Right atrium auricular region (tissue), 2 donors: ENCODE measurements at regions not wholly inside any gene's neighbourhood (a gene's known extent, or its start where the extent isn't known, plus 50 kb on each side); places are given as distances from the start of the nearest gene placed in this dataset.
"Not testable (repeated sequence)": the region's sequence is repeated elsewhere in the genome, so short reads cannot be mapped to it uniquely, and the experiment has no call there.

Experiments used
- DNase-seq: peaks from one replicate; pipeline ENCODE4 v3.0.0-alpha.2; 2019; ENCODE audit warnings: low spot score
- H3K27ac ChIP-seq, 2 donors: fragments of 200-600 bp; sonication (generic); 1 replicate in 1 of 2; 2 replicates in 1 of 2; pipeline ENCODE4 v1.5.1; 2016 to 2019
- H3K27me3 ChIP-seq, 2 donors: fragments of 200-600 bp; sonication (generic); one replicate each; pipeline versions ENCODE4 v1.5.1 to v1.6.0; 2017 to 2019
- H3K36me3 ChIP-seq: fragments of 200-600 bp; sonication (generic); one replicate; pipeline ENCODE4 v1.5.1; 2016
- H3K4me1 ChIP-seq, 2 donors: fragments of 200-600 bp; sonication (generic); one replicate each; pipeline versions ENCODE4 v1.5.1 to v1.6.0; 2017 to 2019
- H3K4me3 ChIP-seq, 2 donors: fragments of 200-600 bp; sonication (generic); 1 replicate in 1 of 2; 2 replicates in 1 of 2; pipeline ENCODE4 v1.5.1; 2017 to 2019; ENCODE audit warnings: mild to moderate bottlenecking in 1 of 2, moderate library complexity in 1 of 2
- H3K9me3 ChIP-seq, 2 donors: fragments of 200-600 bp; sonication (generic); one replicate each; pipeline ENCODE4 v1.5.1; 2019
- CTCF ChIP-seq, 2 donors: fragments of 200-600 bp; sonication (generic); IDR thresholded peaks; one replicate each; pipeline ENCODE4 v1.5.1; 2019; ENCODE audit warnings: antibody characterized with exemption in 2 of 2

- H3K27ac ChIP-seq, result no peak overlapping the region
- peaks cover 0 to 10% of the 10 kb centered on the region in 2 donors for H3K9me3 ChIP-seq
- H3K4me1 ChIP-seq, result no peaks in the 10 kb centered on the region
- no peak for TF ChIP-seq CTCF (IDR thresholded peaks at IDR 0.05)
- no peak for DNase-seq
- H3K36me3 ChIP-seq, result no peaks in the 10 kb centered on the region
- H3K27me3 ChIP-seq, result no peaks in the 10 kb centered on the region
- H3K4me3 ChIP-seq, result no peak overlapping the region
Observed at GRCh38 chr12:102681747-102682146, 201.4 kb upstream of the IGF1 start.

GRCh38 chr12:102681309-102681708, 200.9 kb upstream of the IGF1 start:
- Histone ChIP-seq H3K27ac (no peak overlapping the region), H3K9me3 (peaks cover 0 to 10% of the 10 kb centered on the region in 2 donors), H3K36me3 (no peaks in the 10 kb centered on the region), H3K4me3 (no peak overlapping the region), H3K27me3 (no peaks in the 10 kb centered on the region), H3K4me1 (no peaks in the 10 kb centered on the region)
- no peak for DNase-seq
- TF ChIP-seq CTCF (IDR thresholded peaks at IDR 0.05), result no peak

DNA sequence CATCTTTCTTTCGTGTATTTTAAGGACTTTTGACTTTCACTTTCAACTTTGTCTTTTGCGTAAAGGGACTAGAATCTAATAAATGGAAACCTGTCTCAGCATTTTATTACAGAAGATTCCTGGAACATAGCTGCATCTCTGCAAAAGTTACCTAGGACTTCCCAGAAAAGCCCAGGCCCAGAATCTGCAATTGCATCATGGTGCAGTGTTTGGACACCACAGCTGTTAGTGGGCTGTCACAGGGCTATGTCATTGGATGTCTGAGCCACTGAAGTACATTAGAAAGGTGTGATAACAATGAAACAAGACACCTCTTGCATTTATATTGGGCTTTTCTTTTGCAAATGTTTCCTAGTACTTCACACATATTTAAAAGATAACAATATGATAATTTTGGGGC, 199.9 kb upstream of the IGF1 start:
- peaks cover 0 to 10% of the 10 kb centered on the region in 2 donors for H3K9me3 ChIP-seq
- TF ChIP-seq CTCF (IDR thresholded peaks at IDR 0.05), result no peak
- no peak overlapping the region for H3K27ac ChIP-seq
- H3K36me3 ChIP-seq, result no peaks in the 10 kb centered on the region
- DNase-seq, result no peak
- H3K27me3 ChIP-seq, result no peaks in the 10 kb centered on the region
- H3K4me3 ChIP-seq, result no peak overlapping the region
- no peaks in the 10 kb centered on the region for H3K4me1 ChIP-seq

DNA sequence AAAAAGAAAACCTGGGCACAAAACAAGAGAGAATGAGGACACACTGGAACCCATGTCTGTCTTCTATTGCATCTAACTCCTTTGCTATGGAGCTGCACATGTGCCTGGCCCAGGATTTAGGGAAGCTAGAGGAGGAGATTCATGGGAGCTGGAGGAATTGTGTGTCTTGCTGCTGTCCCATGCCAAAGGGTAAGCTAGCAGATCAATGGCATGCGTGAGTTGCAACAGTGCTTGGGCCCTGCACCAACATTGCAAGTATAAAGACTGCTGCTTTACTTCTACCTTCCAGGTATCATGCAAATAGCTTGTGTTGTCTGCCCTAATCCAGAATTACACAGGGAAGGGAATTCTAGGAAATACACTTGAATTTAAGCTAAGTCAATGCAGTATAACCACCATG, 196.4 kb upstream of the IGF1 start:
- TF ChIP-seq CTCF (IDR thresholded peaks at IDR 0.05), result no peak
- H3K27ac ChIP-seq, result no peak overlapping the region
- peaks cover 0 to 36% of the 10 kb centered on the region in 2 donors for H3K9me3 ChIP-seq
- no peak for DNase-seq
- no peaks in the 10 kb centered on the region for H3K36me3 ChIP-seq
- H3K4me1 ChIP-seq, result no peaks in the 10 kb centered on the region
- no peaks in the 10 kb centered on the region for H3K27me3 ChIP-seq
- no peak overlapping the region for H3K4me3 ChIP-seq

DNA sequence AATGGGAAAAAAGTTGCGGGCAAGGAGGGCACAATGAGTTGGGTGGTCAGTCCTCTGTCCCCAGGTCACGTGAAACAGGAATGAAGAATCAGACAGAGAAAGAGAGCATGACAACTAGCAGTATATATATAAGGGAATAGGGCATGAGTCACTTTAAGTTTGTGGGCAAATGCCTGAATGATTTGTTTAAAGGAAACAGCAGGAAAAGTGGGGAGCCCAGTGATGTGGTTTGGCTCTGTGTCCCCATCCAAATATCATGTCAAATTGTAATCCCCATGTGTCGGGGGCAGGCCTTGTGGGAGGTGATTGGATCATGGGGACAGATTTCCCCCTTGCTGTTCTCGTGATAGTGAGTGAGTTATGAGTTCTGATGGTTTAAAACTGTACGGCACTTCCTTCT, 195.3 kb upstream of the IGF1 start:
- DNase-seq, result no peak
- Histone ChIP-seq H3K4me3 (no peak overlapping the region), H3K27ac (no peak overlapping the region), H3K36me3 (no peaks in the 10 kb centered on the region), H3K4me1 (no peaks in the 10 kb centered on the region), H3K27me3 (no peaks in the 10 kb centered on the region), H3K9me3 (peaks cover 0 to 36% of the 10 kb centered on the region in 2 donors)
- no peak for TF ChIP-seq CTCF (IDR thresholded peaks at IDR 0.05)

DNA sequence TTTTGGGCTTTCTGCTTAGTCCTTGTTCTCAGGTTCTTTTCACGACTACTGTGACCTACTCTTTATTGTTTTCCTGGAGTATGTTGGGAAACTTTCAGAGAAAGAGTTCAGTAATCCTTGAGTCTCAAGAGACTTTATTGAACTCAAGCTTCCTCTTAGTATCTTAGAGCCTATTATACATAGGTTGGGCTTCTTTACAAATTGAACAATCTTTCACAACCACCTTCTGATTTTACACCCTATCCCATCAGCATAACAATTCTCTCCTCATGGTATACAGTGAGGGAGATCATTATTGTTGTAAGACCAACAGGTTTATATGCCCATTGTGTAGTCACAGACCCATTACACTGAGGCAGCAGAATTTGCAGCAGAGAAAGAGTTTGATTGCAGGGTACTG, 193.2 kb upstream of the IGF1 start:
- DNase-seq, result no peak
- no peak overlapping the region for H3K4me3 ChIP-seq
- peaks cover 0 to 26% of the 10 kb centered on the region in 2 donors for H3K9me3 ChIP-seq
- no peak overlapping the region for H3K27ac ChIP-seq
- no peaks in the 10 kb centered on the region for H3K27me3 ChIP-seq
- TF ChIP-seq CTCF (IDR thresholded peaks at IDR 0.05), result no peak
- H3K4me1 ChIP-seq, result no peaks in the 10 kb centered on the region
- no peaks in the 10 kb centered on the region for H3K36me3 ChIP-seq

GRCh38 chr12:102672212-102672611, 191.8 kb upstream of the IGF1 start:
- H3K27ac ChIP-seq, H3K4me3 ChIP-seq, H3K27me3 ChIP-seq, H3K4me1 ChIP-seq, DNase-seq, H3K36me3 ChIP-seq: not testable (repeated sequence)
- peaks cover 0 to 26% of the 10 kb centered on the region in 2 donors for H3K9me3 ChIP-seq
